K562 (cell line): ENCODE measurements at regions not wholly inside any gene's neighbourhood (a gene's known extent, or its start where the extent isn't known, plus 50 kb on each side); places are given as distances from the start of the nearest gene placed in this dataset.

Source experiments
- BRF1 ChIP-seq: IDR thresholded peaks from 3 replicates; pipeline ENCODE4 v1.6.1; 2011; ENCODE audit warnings: borderline replicate concordance, mild to moderate bottlenecking; ENCODE audit not compliant: insufficient read length; ENCODE audit errors: extremely low read depth
- CHD7 ChIP-seq: fragments of 200-600 bp; sonication (generic); IDR thresholded peaks from one replicate; pipeline ENCODE4 v1.6.1; 2012; ENCODE audit warnings: mild to moderate bottlenecking, low read depth, low read length, inconsistent platforms
- GABPB1 ChIP-seq: sonication (generic); formaldehyde crosslinking; IDR thresholded peaks from 2 replicates; pipeline ENCODE4 v1.8.0; 2022; ENCODE audit warnings: mild to moderate bottlenecking, missing genetic modification reagents
- POLR2AphosphoS5 ChIP-seq: IDR thresholded peaks from 2 replicates; pipeline ENCODE4 v1.6.1; 2011; ENCODE audit warnings: mild to moderate bottlenecking, low read depth, low read length, moderate library complexity; ENCODE audit not compliant: control insufficient read depth, insufficient read depth
- TF ChIP-seq, protein P1 (sequence below), 2 experiments: fragments of 450-650 bp in 1 of 2; sonication (generic) in 1 of 2; formaldehyde crosslinking; conservative IDR thresholded peaks; 2 replicates each; pipeline versions ENCODE4 v1.4.0 to v1.8.1; 2020 to 2022; ENCODE audit warnings: mild to moderate bottlenecking in 1 of 2, missing genetic modification reagents in 1 of 2

GRCh38 chr10:78639629-78640028 is 429.1 kb upstream of the ZMIZ1 start (continued):
- TF ChIP-seq CHD7: no peak
- TF ChIP-seq, protein P1, sequence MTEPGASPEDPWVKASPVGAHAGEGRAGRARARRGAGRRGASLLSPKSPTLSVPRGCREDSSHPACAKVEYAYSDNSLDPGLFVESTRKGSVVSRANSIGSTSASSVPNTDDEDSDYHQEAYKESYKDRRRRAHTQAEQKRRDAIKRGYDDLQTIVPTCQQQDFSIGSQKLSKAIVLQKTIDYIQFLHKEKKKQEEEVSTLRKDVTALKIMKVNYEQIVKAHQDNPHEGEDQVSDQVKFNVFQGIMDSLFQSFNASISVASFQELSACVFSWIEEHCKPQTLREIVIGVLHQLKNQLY (CRISPR knock-in tag; conservative IDR thresholded peaks at IDR 0.05): no peak
- no peak for TF ChIP-seq BRF1
- no peak for TF ChIP-seq POLR2AphosphoS5
- no peak for TF ChIP-seq GABPB1 (CRISPR knock-in tag)
